Inflammatory macrophage (primary cell): ENCODE measurements at regions not wholly inside any gene's neighbourhood (a gene's known extent, or its start where the extent isn't known, plus 50 kb on each side); places are given as distances from the start of the nearest gene placed in this dataset.
"Not testable (repeated sequence)": the region's sequence is repeated elsewhere in the genome, so short reads cannot be mapped to it uniquely, and the experiment has no call there.

ENCODE experiments used
- DNase-seq, 2 donors: peaks; one replicate each; pipeline ENCODE4 v3.0.0-alpha.2; 2020 to 2022

- DNase-seq: no peak
Observed at GRCh38 chr13:90205081-90205480, 1142.4 kb upstream of the MIR17HG start.

GRCh38 chr13:90205911-90206310, 1141.6 kb upstream of the MIR17HG start:
- no peak for DNase-seq

- DNase-seq: no peak
Observed at GRCh38 chr13:90217275-90217674, 1130.2 kb upstream of the MIR17HG start.

GRCh38 chr13:90222758-90223157, 1124.7 kb upstream of the MIR17HG start:
- DNase-seq: no peak

- no peak for DNase-seq
Observed at GRCh38 chr13:90230311-90230710, 1117.2 kb upstream of the MIR17HG start.

GRCh38 chr13:90232291-90232690, 1115.2 kb upstream of the MIR17HG start:
- no peak for DNase-seq

GRCh38 chr13:90233933-90234672, 1113.4 kb upstream of the MIR17HG start:
- no peak for DNase-seq

GRCh38 chr13:90237852-90238251, 1109.6 kb upstream of the MIR17HG start:
- no peak for DNase-seq

GRCh38 chr13:90238413-90238812, 1109.1 kb upstream of the MIR17HG start:
- DNase-seq: no peak

GRCh38 chr13:90239130-90239529, 1108.4 kb upstream of the MIR17HG start:
- DNase-seq: no peak

GRCh38 chr13:90246005-90246404, 1101.5 kb upstream of the MIR17HG start:
- DNase-seq: no peak

- no peak for DNase-seq
Observed at GRCh38 chr13:90246687-90247345, 1100.7 kb upstream of the MIR17HG start.

- no peak for DNase-seq
Observed at GRCh38 chr13:90253806-90254205, 1093.7 kb upstream of the MIR17HG start.

- DNase-seq: no peak
Observed at GRCh38 chr13:90254437-90254836, 1093.0 kb upstream of the MIR17HG start.

- no peak for DNase-seq
Observed at GRCh38 chr13:90256746-90257145, 1090.7 kb upstream of the MIR17HG start.

- DNase-seq: no peak
Observed at GRCh38 chr13:90258129-90258528, 1089.4 kb upstream of the MIR17HG start.

- DNase-seq: no peak
Observed at GRCh38 chr13:90261343-90261742, 1086.1 kb upstream of the MIR17HG start.

GRCh38 chr13:90270226-90270625, 1077.3 kb upstream of the MIR17HG start:
- DNase-seq: no peak

GRCh38 chr13:90272356-90272755, 1075.1 kb upstream of the MIR17HG start:
- no peak for DNase-seq

GRCh38 chr13:90276216-90276615, 1071.3 kb upstream of the MIR17HG start:
- DNase-seq: no peak

- not testable (repeated sequence) for DNase-seq
Observed at GRCh38 chr13:90278231-90278630, 1069.3 kb upstream of the MIR17HG start.

- no peak for DNase-seq
Observed at GRCh38 chr13:90281709-90282108, 1065.8 kb upstream of the MIR17HG start.

- no peak for DNase-seq
Observed at GRCh38 chr13:90287521-90287920, 1060.0 kb upstream of the MIR17HG start.

GRCh38 chr13:90293793-90294361, 1053.6 kb upstream of the MIR17HG start:
- DNase-seq: peak in 1 of 2 donors; percentile 7
